Gastroesophageal sphincter (tissue), 4 donors: ENCODE measurements at regions not wholly inside any gene's neighbourhood (a gene's known extent, or its start where the extent isn't known, plus 50 kb on each side); places are given as distances from the start of the nearest gene placed in this dataset.

ENCODE experiments used
- ATAC-seq: fragments of 150-250 bp; one replicate; pipeline ENCODE4 v1.9.1; 2016; ENCODE audit warnings: mild to moderate bottlenecking, moderate library complexity
- H3K27ac ChIP-seq, 4 donors: fragments of 200-600 bp; sonication (generic) in 3 of 4; 1 replicate in 3 of 4; 2 replicates in 1 of 4; pipeline ENCODE4 v1.5.1; 2016 to 2019
- H3K27me3 ChIP-seq: fragments of 200-600 bp; sonication (generic); one replicate; pipeline ENCODE4 v1.5.1; 2019
- H3K36me3 ChIP-seq, 2 donors: fragments of 200-600 bp; sonication (generic); one replicate each; pipeline ENCODE4 v1.5.1; 2019; ENCODE audit warnings: control low read depth in 1 of 2
- H3K4me1 ChIP-seq, 3 donors: fragments of 200-600 bp; sonication (generic); 1 replicate in 2 of 3; 2 replicates in 1 of 3; pipeline ENCODE4 v1.5.1; 2016 to 2019; ENCODE audit warnings: control low read depth in 2 of 3
- H3K4me3 ChIP-seq, 2 donors: fragments of 200-600 bp; sonication (generic); one replicate each; pipeline ENCODE4 v1.5.1; 2019; ENCODE audit warnings: mild to moderate bottlenecking in 1 of 2, moderate library complexity in 1 of 2
- H3K9me3 ChIP-seq, 3 donors: fragments of 200-600 bp; sonication (generic); one replicate each; pipeline ENCODE4 v1.5.1; 2017 to 2019; ENCODE audit warnings: control low read depth in 2 of 3
- CTCF ChIP-seq, 4 experiments: fragments of 200-600 bp in 2 of 4; fragments of 450-650 bp in 2 of 4; sonication (generic) in 1 of 4; IDR thresholded peaks; one replicate each; pipeline ENCODE4 v1.5.1; 2017 to 2019; ENCODE audit warnings: antibody characterized with exemption in 4 of 4, mild to moderate bottlenecking in 2 of 4, moderate library complexity in 2 of 4
- EP300 ChIP-seq: sonication (generic); formaldehyde crosslinking; IDR thresholded peaks from one replicate; pipeline ENCODE4 v1.6.1; 2017; ENCODE audit warnings: antibody characterized with exemption, mild to moderate bottlenecking
- POLR2A ChIP-seq, 2 donors: fragments of 450-650 bp; IDR thresholded peaks; one replicate each; pipeline ENCODE4 v1.6.1; 2017; ENCODE audit warnings: antibody characterized with exemption in 2 of 2, mild to moderate bottlenecking in 2 of 2, moderate library complexity in 1 of 2
- POLR2AphosphoS5 ChIP-seq: sonication (generic); formaldehyde crosslinking; IDR thresholded peaks from one replicate; pipeline ENCODE4 v1.6.1; 2017; ENCODE audit warnings: antibody characterized with exemption
- WGBS, 2 donors: methylation state at CpG; one replicate each; pipeline ENCODE4 v1.1.5; 2018; ENCODE audit warnings: low coverage in 1 of 2; 5-methylcytosine and 5-hydroxymethylcytosine counted together

- Histone ChIP-seq H3K4me3 (no peak overlapping the region), H3K27ac (no peak overlapping the region), H3K36me3 (no peaks in the 10 kb centered on the region), H3K9me3 (peaks cover 0 to 28% (median 0%) of the 10 kb centered on the region in 3 donors), H3K27me3 (no peaks in the 10 kb centered on the region), H3K4me1 (no peaks in the 10 kb centered on the region)
- no peak for ATAC-seq
- WGBS, 2 donors: 54 to 67% methylated on average over 2 of the region's 2 CpGs
- no peak for TF ChIP-seq POLR2AphosphoS5
- TF ChIP-seq POLR2A (IDR thresholded peaks at IDR 0.05): no peak
- TF ChIP-seq CTCF (IDR thresholded peaks at IDR 0.05): no peak
- TF ChIP-seq EP300: no peak
Observed at GRCh38 chr1:118785246-118785645, 202.9 kb downstream of the TBX15 start.

- no peak for ATAC-seq
- no peaks in the 10 kb centered on the region for H3K36me3 ChIP-seq
- H3K27ac ChIP-seq: no peak overlapping the region
- H3K4me1 ChIP-seq: no peaks in the 10 kb centered on the region
- TF ChIP-seq POLR2AphosphoS5 (no peak), POLR2A (IDR thresholded peaks at IDR 0.05) (no peak), CTCF (IDR thresholded peaks at IDR 0.05) (no peak)
- H3K4me3 ChIP-seq: no peak overlapping the region
- peaks cover 0 to 10% (median 0%) of the 10 kb centered on the region in 3 donors for H3K9me3 ChIP-seq
- no peaks in the 10 kb centered on the region for H3K27me3 ChIP-seq
- 59 to 63% methylated on average over 2 of the region's 2 CpGs for WGBS, 2 donors
Observed at GRCh38 chr1:118783095-118783758, 204.9 kb downstream of the TBX15 start.

- TF ChIP-seq POLR2AphosphoS5 (no peak), EP300 (no peak), POLR2A (IDR thresholded peaks at IDR 0.05) (no peak), CTCF (IDR thresholded peaks at IDR 0.05) (no peak)
- no peaks in the 10 kb centered on the region for H3K27me3 ChIP-seq
- no peaks in the 10 kb centered on the region for H3K36me3 ChIP-seq
- no peak overlapping the region for H3K4me3 ChIP-seq
- H3K9me3 ChIP-seq: peaks cover 0 to 7% (median 0%) of the 10 kb centered on the region in 3 donors
- H3K4me1 ChIP-seq: no peaks in the 10 kb centered on the region
- H3K27ac ChIP-seq: no peak overlapping the region
- ATAC-seq: no peak
- WGBS, 2 donors: 56 to 68% methylated on average over 1 of the region's 1 CpG
Observed at GRCh38 chr1:118773656-118774055, 214.5 kb downstream of the TBX15 start.

- WGBS, 2 donors: 40 to 65% methylated on average over 2 of the region's 2 CpGs
Observed at GRCh38 chr1:118767971-118768370, 220.2 kb downstream of the TBX15 start.

More at GRCh38 chr1:118767971-118768370, 220.2 kb downstream of the TBX15 start:
- Histone ChIP-seq H3K27me3 (no peaks in the 10 kb centered on the region), H3K36me3 (no peaks in the 10 kb centered on the region), H3K9me3 (peaks cover 0 to 14% (median 0%) of the 10 kb centered on the region in 3 donors), H3K4me3 (no peak overlapping the region), H3K27ac (no peak overlapping the region), H3K4me1 (no peaks in the 10 kb centered on the region)
- TF ChIP-seq POLR2AphosphoS5: no peak
- no peak for TF ChIP-seq CTCF (IDR thresholded peaks at IDR 0.05)
- no peak for TF ChIP-seq EP300
- TF ChIP-seq POLR2A (IDR thresholded peaks at IDR 0.05): no peak
- no peak for ATAC-seq
